ENCODE measurements at regions not wholly inside any gene's neighbourhood (a gene's known extent, or its start where the extent isn't known, plus 50 kb on each side); places are given as distances from the start of the nearest gene placed in this dataset.

DNA sequence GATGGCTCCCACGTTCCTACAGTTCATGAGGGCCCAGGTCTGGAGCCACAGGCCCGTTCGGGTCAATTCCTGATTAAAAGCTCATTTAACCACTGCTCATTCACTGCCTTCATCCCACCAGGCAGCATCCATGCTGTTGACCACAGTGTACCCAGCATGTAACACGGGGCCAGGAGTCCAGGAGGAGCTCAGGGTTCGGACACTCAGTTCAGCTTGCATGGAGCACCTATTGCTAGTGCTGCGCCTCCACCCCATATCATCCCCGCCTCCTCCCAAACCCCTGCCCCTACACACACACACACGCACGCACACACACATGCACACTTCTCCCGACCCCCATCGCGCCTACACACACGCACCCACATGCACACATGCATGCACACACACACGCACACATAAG is 72.9 kb upstream of the SNTG2 start:
- Histone ChIP-seq H3K4me3 (ENCODE audit: low read depth, low read length) (no peak overlapping the region), H3K36me3 (ENCODE audit: control insufficient read depth, insufficient read depth, low read length) (no peaks in the 10 kb centered on the region), H3K27me3 (ENCODE audit: control insufficient read depth, insufficient read depth, low read length) (no peaks in the 10 kb centered on the region)
- ChIA-PET POLR2A (no interaction called here), CTCF (interaction anchor here (1.0 kb wide), 1 partner anchor 22 kb away, joined by 3 read pairs; no protein-coding TSS in a partner anchor)
- DNase-seq (ENCODE audit: low read depth): no peak
- TF ChIP-seq, protein P1, sequence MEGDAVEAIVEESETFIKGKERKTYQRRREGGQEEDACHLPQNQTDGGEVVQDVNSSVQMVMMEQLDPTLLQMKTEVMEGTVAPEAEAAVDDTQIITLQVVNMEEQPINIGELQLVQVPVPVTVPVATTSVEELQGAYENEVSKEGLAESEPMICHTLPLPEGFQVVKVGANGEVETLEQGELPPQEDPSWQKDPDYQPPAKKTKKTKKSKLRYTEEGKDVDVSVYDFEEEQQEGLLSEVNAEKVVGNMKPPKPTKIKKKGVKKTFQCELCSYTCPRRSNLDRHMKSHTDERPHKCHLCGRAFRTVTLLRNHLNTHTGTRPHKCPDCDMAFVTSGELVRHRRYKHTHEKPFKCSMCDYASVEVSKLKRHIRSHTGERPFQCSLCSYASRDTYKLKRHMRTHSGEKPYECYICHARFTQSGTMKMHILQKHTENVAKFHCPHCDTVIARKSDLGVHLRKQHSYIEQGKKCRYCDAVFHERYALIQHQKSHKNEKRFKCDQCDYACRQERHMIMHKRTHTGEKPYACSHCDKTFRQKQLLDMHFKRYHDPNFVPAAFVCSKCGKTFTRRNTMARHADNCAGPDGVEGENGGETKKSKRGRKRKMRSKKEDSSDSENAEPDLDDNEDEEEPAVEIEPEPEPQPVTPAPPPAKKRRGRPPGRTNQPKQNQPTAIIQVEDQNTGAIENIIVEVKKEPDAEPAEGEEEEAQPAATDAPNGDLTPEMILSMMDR (IDR thresholded peaks at IDR 0.05; ENCODE audit: insufficient read depth, low read depth, low read length): no peak

- TF ChIP-seq, protein P1 (IDR thresholded peaks at IDR 0.05; ENCODE audit: insufficient read depth, low read depth, low read length): no peak
- no peak overlapping the region for H3K4me3 ChIP-seq (ENCODE audit: low read depth, low read length)
- DNase-seq (ENCODE audit: low read depth): no peak
- POLR2A ChIA-PET: no interaction called here
- no peaks in the 10 kb centered on the region for H3K27me3 ChIP-seq (ENCODE audit: control insufficient read depth, insufficient read depth, low read length)
- CTCF ChIA-PET: no interaction called here
- H3K36me3 ChIP-seq (ENCODE audit: control insufficient read depth, insufficient read depth, low read length): no peaks in the 10 kb centered on the region
Observed at GRCh38 chr2:875687-876615, 74.7 kb upstream of the SNTG2 start.

- H3K36me3 ChIP-seq (ENCODE audit: control insufficient read depth, insufficient read depth, low read length): no peaks in the 10 kb centered on the region
- H3K4me3 ChIP-seq (ENCODE audit: low read depth, low read length): no peak overlapping the region
- CTCF ChIA-PET: no interaction called here
- POLR2A ChIA-PET: no interaction called here
- no peak for DNase-seq (ENCODE audit: low read depth)
- H3K27me3 ChIP-seq (ENCODE audit: control insufficient read depth, insufficient read depth, low read length): no peaks in the 10 kb centered on the region
- TF ChIP-seq, protein P1 (IDR thresholded peaks at IDR 0.05; ENCODE audit: insufficient read depth, low read depth, low read length): no peak
Observed at GRCh38 chr2:873651-874580, 76.7 kb upstream of the SNTG2 start.

DNA sequence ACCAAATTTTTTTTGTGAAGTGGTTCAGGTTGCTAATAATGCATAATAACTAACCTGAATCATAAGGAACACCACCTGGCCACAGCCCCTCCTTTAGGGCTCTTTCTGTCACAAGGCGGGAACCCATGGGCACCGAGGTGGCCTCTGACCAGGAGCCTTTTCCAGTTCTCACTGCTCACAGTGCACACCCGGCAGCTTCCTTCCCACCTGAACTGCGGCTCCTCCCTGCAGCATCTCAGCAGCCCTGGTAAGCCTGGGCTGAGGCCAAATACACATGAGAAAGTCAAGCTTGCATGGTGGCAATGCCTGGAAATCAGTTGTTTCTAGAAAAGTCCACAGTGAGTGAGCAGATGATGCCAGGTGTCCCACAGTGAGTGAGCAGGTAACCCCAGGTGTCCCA is 77.6 kb upstream of the SNTG2 start:
- H3K27me3 ChIP-seq (ENCODE audit: control insufficient read depth, insufficient read depth, low read length): no peaks in the 10 kb centered on the region
- no peaks in the 10 kb centered on the region for H3K36me3 ChIP-seq (ENCODE audit: control insufficient read depth, insufficient read depth, low read length)
- TF ChIP-seq, protein P1 (IDR thresholded peaks at IDR 0.05; ENCODE audit: insufficient read depth, low read depth, low read length): no peak
- CTCF ChIA-PET: no interaction called here
- POLR2A ChIA-PET: no interaction called here
- no peak for DNase-seq (ENCODE audit: low read depth)
- no peak overlapping the region for H3K4me3 ChIP-seq (ENCODE audit: low read depth, low read length)

Data from BJ (cell line).